ENCODE measurements at regions not wholly inside any gene's neighbourhood (a gene's known extent, or its start where the extent isn't known, plus 50 kb on each side); places are given as distances from the start of the nearest gene placed in this dataset.

DNA sequence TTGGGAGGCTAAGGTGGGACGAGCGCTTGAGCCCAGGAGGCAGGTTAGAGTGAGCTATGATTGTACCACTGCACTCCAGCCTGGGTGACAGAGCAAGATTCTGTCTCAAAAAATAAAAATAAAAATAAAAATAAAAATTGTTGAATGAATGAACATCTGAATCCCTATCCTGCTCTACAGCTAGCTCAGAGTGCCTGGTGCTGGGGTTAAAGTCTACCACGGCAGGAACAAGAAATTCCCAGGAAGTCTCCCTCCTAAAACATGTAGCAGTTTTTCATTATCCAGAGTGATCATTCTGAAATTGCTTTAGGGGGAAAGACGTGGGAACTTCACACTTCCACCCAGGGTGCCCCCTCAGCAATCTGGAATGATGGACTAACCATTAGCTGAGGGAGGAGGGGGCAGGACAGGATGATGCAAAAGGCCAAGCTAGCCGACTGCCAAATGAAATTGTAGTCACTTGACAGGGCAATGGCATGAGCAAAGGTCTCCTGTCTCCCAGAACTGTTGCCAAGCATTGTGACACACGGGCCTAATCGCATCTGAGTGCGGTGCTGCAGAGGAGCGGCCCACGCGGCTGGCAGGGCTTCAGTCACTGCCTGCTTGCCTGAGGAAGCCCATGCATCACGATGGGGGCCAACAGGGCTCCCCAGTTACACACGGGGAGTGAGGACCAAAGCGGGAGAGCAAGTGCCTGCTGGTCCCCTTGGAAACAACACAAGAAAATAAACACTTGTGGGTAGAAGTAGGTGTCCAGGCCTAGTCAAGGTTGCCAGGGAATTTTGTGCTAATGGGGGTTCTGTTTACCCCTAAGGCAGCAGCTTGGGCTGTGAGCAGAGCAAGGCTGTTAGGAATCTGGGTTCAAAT lies 85.7 kb downstream of the NENF start:
- TF ChIP-seq, protein P1, sequence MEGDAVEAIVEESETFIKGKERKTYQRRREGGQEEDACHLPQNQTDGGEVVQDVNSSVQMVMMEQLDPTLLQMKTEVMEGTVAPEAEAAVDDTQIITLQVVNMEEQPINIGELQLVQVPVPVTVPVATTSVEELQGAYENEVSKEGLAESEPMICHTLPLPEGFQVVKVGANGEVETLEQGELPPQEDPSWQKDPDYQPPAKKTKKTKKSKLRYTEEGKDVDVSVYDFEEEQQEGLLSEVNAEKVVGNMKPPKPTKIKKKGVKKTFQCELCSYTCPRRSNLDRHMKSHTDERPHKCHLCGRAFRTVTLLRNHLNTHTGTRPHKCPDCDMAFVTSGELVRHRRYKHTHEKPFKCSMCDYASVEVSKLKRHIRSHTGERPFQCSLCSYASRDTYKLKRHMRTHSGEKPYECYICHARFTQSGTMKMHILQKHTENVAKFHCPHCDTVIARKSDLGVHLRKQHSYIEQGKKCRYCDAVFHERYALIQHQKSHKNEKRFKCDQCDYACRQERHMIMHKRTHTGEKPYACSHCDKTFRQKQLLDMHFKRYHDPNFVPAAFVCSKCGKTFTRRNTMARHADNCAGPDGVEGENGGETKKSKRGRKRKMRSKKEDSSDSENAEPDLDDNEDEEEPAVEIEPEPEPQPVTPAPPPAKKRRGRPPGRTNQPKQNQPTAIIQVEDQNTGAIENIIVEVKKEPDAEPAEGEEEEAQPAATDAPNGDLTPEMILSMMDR (IDR thresholded peaks at IDR 0.05): no peak
- TF ChIP-seq POLR2A (IDR thresholded peaks at IDR 0.05) (no peak), POLR2AphosphoS5 (IDR thresholded peaks at IDR 0.05) (peak; percentile 52 to 69 (median 63))
